Activated T-helper 2 cell treated with anti-CD3 and anti-CD28 coated beads, Interferon-gamma antibody, Interleukin-2, Interleukin-4, amounts not matched to agents 10 μg/mL and 5 μg/mL and 100 μg/mL, durations not matched to agents 14 hours and 24 hours and 36 hours (primary cell): ENCODE measurements at regions not wholly inside any gene's neighbourhood (a gene's known extent, or its start where the extent isn't known, plus 50 kb on each side); places are given as distances from the start of the nearest gene placed in this dataset.

Source experiments
- DNase-seq: peaks from one replicate; pipeline ENCODE4 v3.0.0; 2021; ENCODE audit warnings: low spot score
- H3K27ac Mint-ChIP-seq: one replicate; pipeline ENCODE4 v1.8.0; 2021; ENCODE audit warnings: mixed read lengths
- H3K27me3 Mint-ChIP-seq: one replicate; pipeline ENCODE4 v1.8.0; 2021; ENCODE audit warnings: low read depth, mixed read lengths
- H3K36me3 Mint-ChIP-seq: one replicate; pipeline ENCODE4 v1.8.0; 2021; ENCODE audit warnings: low read depth, mixed read lengths
- H3K4me1 Mint-ChIP-seq: one replicate; pipeline ENCODE4 v1.8.0; 2021; ENCODE audit warnings: low read depth, mixed read lengths
- H3K4me3 Mint-ChIP-seq: one replicate; pipeline ENCODE4 v1.8.0; 2021; ENCODE audit warnings: low read depth, mild to moderate bottlenecking, moderate library complexity, mixed read lengths
- H3K9me3 Mint-ChIP-seq: one replicate; pipeline ENCODE4 v1.8.0; 2021; ENCODE audit warnings: mixed read lengths
- intact Hi-C: fragments of 100-400 bp; cut with micrococcal nuclease; formaldehyde crosslinking; loops from one replicate; pipeline ENCODE4 v1.15.1; 2023

DNA sequence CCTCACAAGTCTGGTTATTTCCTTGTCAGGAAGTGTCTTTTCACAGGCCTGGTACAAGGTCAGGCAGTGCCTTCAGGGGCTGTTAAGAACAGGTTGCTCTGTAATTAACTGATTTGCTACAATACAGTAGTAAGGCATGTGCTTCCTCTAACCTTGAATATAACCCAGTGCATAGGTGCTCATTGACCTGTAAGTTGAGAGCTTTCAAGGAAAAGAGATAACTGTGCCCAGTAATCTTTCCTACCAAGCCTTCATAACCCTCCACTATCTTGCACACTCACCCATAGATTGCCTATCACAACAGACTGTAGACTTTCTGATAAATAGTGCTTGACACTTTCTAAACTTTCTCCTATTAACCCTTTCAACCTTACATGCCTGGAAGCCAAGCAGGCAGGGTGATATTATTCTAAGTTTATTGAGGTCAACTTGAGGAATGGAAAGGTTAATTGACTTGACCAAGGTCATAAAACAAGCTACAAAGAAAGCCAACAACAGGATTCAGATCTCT is 148.1 kb downstream of the PPARGC1A start:
- no peak overlapping the region for H3K4me3 Mint-ChIP-seq
- no peaks in the 10 kb centered on the region for H3K9me3 Mint-ChIP-seq
- H3K36me3 Mint-ChIP-seq: no peaks in the 10 kb centered on the region
- no peak overlapping the region for H3K27ac Mint-ChIP-seq
- H3K27me3 Mint-ChIP-seq: no peaks in the 10 kb centered on the region
- no peak for DNase-seq
- intact Hi-C loops: no loop called here
- H3K4me1 Mint-ChIP-seq: no peaks in the 10 kb centered on the region

DNA sequence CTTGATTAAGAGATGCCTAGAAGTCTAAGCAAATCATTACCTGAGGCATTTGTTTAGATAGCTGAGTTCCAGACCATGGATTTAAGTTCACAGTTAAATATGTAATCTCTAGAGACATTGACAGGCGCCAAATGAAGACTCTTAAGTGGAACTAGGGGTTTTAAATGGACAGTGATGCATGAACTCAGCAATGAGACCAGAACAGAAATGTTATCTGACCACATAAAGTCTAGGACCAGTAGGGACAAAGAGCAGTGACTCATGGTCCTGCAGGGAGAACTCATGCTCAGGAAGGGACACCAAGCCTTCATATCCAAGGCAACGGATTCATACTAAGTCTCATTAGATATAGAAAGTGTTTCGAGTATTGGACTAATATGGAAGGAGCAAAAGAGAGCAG is 152.3 kb downstream of the PPARGC1A start:
- Mint-ChIP-seq H3K27ac (no peak overlapping the region), H3K27me3 (no peaks in the 10 kb centered on the region), H3K36me3 (no peaks in the 10 kb centered on the region), H3K9me3 (no peaks in the 10 kb centered on the region), H3K4me1 (no peaks in the 10 kb centered on the region), H3K4me3 (no peak overlapping the region)
- intact Hi-C loops: no loop called here
- no peak for DNase-seq

DNA sequence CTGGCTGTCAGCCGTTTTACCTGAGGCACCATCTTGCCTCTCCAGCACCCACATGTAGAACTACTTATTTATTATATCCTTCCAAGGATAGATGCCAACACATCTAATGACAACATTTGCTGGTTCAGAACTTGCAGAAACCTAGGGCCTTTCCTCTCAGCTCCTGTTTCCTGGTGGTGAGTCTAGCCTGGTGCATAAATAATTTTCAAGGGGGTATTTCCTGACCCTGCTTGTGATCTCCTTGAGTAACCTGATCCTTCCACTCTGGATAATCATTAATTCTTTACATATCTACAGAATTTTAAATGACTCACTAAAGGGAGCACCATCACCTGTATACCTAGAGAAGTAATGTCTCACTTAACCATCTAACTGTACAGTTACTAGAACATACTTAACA is 153.4 kb downstream of the PPARGC1A start:
- Mint-ChIP-seq H3K27me3 (no peaks in the 10 kb centered on the region), H3K9me3 (no peaks in the 10 kb centered on the region), H3K4me1 (no peaks in the 10 kb centered on the region), H3K27ac (no peak overlapping the region), H3K4me3 (no peak overlapping the region), H3K36me3 (no peaks in the 10 kb centered on the region)
- no peak for DNase-seq
- intact Hi-C loops: no loop called here

DNA sequence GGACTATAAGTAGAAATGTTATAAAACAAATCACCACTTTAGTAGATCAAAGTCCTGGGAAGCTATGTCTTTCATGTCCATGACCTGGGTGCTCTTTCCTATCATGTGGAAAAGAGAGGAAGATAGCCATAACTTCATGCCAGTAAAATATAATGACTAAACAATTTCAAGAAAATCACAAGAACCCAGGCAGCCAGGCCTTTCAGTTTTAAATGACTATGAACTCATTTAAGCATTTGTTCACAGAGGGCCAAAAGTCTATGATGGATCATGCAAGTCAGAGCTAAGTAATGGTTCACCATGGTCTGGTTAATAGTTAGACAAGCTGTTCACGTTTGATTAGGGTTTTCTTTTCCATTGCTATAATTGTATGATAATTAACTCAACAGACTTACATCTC is 155.8 kb downstream of the PPARGC1A start:
- Mint-ChIP-seq H3K9me3 (no peaks in the 10 kb centered on the region), H3K27ac (no peak overlapping the region), H3K4me3 (no peak overlapping the region), H3K27me3 (no peaks in the 10 kb centered on the region), H3K36me3 (no peaks in the 10 kb centered on the region), H3K4me1 (no peaks in the 10 kb centered on the region)
- no peak for DNase-seq
- intact Hi-C loops: no loop called here

DNA sequence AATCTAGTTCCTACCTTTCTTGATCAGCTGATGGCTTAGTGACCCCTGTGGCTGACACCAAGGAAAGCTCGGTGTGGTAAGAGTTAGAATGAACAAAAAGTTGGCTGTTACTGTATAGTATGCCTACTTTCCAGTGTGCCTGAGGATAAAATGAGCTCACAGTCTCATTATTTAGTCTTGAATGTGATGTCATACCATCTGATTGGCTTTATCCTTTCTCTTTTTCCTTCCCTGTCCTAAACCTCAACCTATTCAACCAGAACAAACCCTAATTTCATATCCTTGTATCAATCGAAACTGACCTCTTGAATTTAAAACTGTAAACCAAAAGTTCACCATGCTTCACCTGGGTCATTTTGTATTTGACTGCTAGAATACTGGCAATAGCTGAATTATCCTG is 156.4 kb downstream of the PPARGC1A start:
- no peaks in the 10 kb centered on the region for H3K36me3 Mint-ChIP-seq
- no peak overlapping the region for H3K27ac Mint-ChIP-seq
- intact Hi-C loops: no loop called here

DNA sequence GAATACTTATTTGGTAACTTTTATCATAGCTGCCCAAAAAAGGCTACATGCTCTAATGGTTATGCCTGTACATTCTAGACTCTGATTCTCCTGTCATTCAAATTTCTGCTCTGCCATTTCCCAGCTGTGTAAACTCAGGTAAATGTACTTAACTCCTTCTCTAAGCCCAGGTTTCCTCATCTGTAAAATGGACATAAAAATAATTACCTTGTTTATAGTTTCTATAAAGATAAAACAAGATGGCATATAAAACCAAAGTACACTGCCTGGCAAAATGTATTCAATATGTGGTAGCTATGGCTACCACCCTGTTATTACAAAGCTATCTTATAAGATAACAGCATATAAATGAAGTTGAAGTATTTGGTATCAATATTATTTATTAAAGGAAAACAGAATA is 158.8 kb downstream of the PPARGC1A start:
- intact Hi-C loops: no loop called here
- Mint-ChIP-seq H3K9me3 (no peaks in the 10 kb centered on the region), H3K4me3 (no peak overlapping the region), H3K4me1 (no peaks in the 10 kb centered on the region), H3K27ac (no peak overlapping the region), H3K27me3 (no peaks in the 10 kb centered on the region), H3K36me3 (no peaks in the 10 kb centered on the region)
- no peak for DNase-seq

More for the DNA sequence above, 156.4 kb downstream of the PPARGC1A start:
- H3K4me3 Mint-ChIP-seq: no peak overlapping the region
- H3K27me3 Mint-ChIP-seq: no peaks in the 10 kb centered on the region
- H3K4me1 Mint-ChIP-seq: no peaks in the 10 kb centered on the region
- no peak for DNase-seq
- H3K9me3 Mint-ChIP-seq: no peaks in the 10 kb centered on the region

DNA sequence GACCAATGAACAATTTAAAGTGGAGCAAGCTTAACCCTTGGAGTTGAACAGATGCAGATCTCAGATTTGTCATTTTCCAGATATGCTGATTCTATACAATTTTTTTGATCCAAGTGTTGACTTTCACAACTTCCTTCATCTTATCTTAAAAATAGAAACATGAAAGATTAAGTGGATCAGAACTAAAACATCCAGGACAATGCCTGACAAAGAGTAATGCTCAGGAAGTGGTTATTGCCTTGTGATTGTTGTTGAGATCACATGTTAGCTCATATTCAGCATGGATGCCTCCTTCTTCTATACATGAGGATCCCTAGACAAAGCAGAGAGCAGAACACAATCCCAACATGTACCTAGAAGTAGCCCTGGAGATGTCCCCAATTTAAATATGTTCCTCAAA is 160.9 kb downstream of the PPARGC1A start:
- H3K9me3 Mint-ChIP-seq: no peaks in the 10 kb centered on the region
- no peaks in the 10 kb centered on the region for H3K27me3 Mint-ChIP-seq
- DNase-seq: no peak
- H3K4me3 Mint-ChIP-seq: no peak overlapping the region
- no peak overlapping the region for H3K27ac Mint-ChIP-seq
- H3K36me3 Mint-ChIP-seq: no peaks in the 10 kb centered on the region
- intact Hi-C loops: no loop called here
- no peaks in the 10 kb centered on the region for H3K4me1 Mint-ChIP-seq

DNA sequence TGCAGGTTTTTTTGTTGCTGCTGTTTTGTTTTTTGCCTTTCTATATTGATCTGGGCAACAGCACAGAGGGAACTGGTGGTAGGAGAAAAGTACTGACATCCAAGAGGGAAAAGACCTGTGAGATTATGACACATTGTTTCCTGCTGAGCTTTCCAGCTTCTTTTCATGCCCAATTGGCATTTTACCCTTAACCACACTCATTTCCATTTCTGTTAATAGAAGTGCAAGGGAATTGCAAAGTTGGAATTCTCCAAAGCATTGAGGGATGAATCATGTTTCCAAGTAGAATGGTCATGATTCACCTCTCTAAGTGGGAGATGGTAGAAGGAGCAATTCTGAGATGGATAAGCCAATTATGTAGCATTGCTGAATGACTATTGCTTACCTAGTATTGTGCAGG is 161.5 kb downstream of the PPARGC1A start:
- no peaks in the 10 kb centered on the region for H3K9me3 Mint-ChIP-seq

DNA sequence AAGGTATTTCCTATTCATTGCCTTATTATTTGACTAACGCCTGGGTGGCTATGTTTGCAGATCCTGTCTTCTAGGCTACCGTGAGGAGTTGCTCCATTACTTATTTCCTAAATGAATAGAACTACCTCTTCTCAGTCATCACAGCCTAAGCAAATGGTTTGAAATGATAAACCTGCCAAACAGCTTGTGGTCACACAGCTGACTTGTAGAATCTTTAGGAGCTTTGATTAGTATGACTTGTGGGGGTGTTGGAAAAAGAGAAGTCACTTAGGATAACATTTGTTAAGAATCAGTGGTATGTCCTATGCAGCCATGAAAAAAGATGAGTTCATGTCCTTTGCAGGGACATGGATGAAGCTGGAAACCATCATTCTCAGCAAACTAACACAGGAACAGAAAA is 169.3 kb downstream of the PPARGC1A start:
- no peaks in the 10 kb centered on the region for H3K36me3 Mint-ChIP-seq
- no peaks in the 10 kb centered on the region for H3K9me3 Mint-ChIP-seq
- no peaks in the 10 kb centered on the region for H3K27me3 Mint-ChIP-seq
- intact Hi-C loops: no loop called here
- H3K27ac Mint-ChIP-seq: no peak overlapping the region
- H3K4me3 Mint-ChIP-seq: no peak overlapping the region
- H3K4me1 Mint-ChIP-seq: no peaks in the 10 kb centered on the region
- no peak for DNase-seq

More for the DNA sequence above, 161.5 kb downstream of the PPARGC1A start:
- intact Hi-C loops: no loop called here
- H3K27ac Mint-ChIP-seq: no peak overlapping the region
- no peaks in the 10 kb centered on the region for H3K27me3 Mint-ChIP-seq
- H3K4me3 Mint-ChIP-seq: no peak overlapping the region
- no peaks in the 10 kb centered on the region for H3K4me1 Mint-ChIP-seq
- no peaks in the 10 kb centered on the region for H3K36me3 Mint-ChIP-seq
- DNase-seq: no peak

DNA sequence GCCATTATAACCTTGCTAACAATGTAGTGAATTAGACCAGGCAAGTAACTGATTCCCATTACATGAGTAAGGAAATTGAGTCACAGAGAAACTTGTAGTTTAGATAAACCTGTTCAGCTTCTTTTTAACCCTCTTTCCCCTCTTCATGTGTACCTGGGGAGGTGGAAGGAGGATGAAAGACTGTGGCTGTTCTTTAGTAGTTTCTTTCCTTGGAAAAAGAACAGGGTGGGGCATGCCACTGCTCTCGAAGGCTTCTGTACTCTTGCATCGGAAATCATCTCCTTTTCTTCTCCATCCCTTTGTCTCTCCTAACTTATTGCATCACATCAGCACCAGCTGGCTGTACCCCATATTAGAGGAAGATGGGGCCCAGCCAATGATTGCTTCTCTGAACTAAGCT is 171.4 kb downstream of the PPARGC1A start:
- no peak overlapping the region for H3K27ac Mint-ChIP-seq
- no peaks in the 10 kb centered on the region for H3K9me3 Mint-ChIP-seq
- no peaks in the 10 kb centered on the region for H3K27me3 Mint-ChIP-seq
- H3K4me1 Mint-ChIP-seq: no peaks in the 10 kb centered on the region
- H3K36me3 Mint-ChIP-seq: no peaks in the 10 kb centered on the region
- H3K4me3 Mint-ChIP-seq: no peak overlapping the region
- intact Hi-C loops: no loop called here
- DNase-seq: no peak

DNA sequence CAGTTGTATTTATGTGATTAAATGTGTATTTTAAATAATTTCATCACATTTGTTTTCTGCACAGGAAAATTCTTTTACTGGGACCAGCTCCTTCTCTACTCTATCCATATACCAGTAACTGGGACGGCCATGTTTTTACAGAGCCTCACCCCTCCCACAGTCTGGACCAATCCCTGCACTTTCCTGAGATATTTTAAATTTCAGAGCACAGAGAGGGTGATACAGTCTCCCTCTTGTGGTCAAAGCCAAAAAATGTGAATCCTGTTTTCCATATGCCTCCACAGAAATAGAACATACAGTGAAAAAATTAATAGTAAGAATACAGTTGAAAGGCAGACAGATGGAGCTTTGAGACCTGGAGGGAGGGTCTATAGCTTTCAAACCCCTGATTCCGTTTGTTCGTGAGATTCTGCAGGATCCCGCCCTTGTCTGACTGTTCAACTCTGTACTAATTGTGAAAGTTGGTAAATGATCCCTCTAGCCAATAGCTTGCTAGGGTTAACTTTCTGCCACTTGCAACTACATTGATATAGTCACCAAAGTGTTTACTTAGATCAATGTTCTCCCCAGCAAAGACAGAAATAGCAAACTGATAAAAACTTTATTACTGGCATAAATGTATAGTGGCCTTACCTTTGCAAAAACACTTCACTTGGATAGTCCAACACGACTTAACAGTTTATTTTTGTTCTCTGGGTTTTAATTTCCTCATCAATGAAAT is 172.2 kb downstream of the PPARGC1A start:
- no peaks in the 10 kb centered on the region for H3K27me3 Mint-ChIP-seq
- intact Hi-C loops: no loop called here

DNA sequence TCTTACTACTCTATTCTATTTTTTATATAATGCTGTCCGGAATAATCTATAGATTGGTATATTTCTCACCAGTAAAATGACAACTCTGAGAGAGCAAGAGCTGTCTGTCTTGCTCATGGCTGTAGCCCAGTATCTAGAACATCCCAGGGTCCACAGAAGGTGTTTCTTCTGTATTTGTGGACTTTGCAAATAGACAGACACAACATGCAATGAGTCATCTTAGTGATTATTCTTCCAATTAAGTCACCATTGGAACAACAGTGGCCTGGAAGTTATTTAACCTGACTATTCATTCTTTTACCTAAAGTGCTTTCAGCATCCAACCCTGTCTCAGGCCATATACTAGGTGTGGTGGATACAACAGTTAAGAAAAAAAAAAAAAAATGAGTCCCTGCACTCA is 179.5 kb downstream of the PPARGC1A start:
- Mint-ChIP-seq H3K4me1 (no peaks in the 10 kb centered on the region), H3K36me3 (no peaks in the 10 kb centered on the region), H3K27me3 (no peaks in the 10 kb centered on the region), H3K27ac (no peak overlapping the region), H3K4me3 (no peak overlapping the region), H3K9me3 (no peaks in the 10 kb centered on the region)
- intact Hi-C loops: no loop called here
- no peak for DNase-seq

More for the DNA sequence above, 172.2 kb downstream of the PPARGC1A start:
- no peaks in the 10 kb centered on the region for H3K9me3 Mint-ChIP-seq
- H3K36me3 Mint-ChIP-seq: no peaks in the 10 kb centered on the region
- DNase-seq: no peak
- H3K27ac Mint-ChIP-seq: no peak overlapping the region
- H3K4me3 Mint-ChIP-seq: no peak overlapping the region
- H3K4me1 Mint-ChIP-seq: no peaks in the 10 kb centered on the region

DNA sequence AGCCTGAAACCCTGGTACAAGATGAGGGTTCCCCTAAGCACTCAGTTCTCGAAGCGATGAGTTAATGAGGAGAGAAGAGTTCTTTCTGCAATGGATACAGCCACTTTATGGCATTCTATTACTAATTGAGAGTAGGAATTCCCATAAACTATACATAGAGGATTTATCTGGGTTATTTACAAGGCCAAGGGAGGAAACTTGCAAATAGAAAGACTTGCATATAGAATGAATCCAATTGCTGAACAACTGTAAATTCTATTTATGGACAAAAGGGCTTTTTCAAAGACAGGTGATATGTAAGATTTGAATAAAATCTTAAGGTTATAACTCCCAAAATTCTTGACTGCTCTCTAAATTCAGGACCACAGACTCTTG is 182.2 kb downstream of the PPARGC1A start:
- no peak overlapping the region for H3K4me3 Mint-ChIP-seq
- DNase-seq: no peak
- H3K27ac Mint-ChIP-seq: no peak overlapping the region
- no peaks in the 10 kb centered on the region for H3K9me3 Mint-ChIP-seq
- intact Hi-C loops: no loop called here
- H3K4me1 Mint-ChIP-seq: no peaks in the 10 kb centered on the region
- no peaks in the 10 kb centered on the region for H3K27me3 Mint-ChIP-seq
- no peaks in the 10 kb centered on the region for H3K36me3 Mint-ChIP-seq
